LNCaP clone FGC (cell line): ENCODE measurements at regions not wholly inside any gene's neighbourhood (a gene's known extent, or its start where the extent isn't known, plus 50 kb on each side); places are given as distances from the start of the nearest gene placed in this dataset.

Experiments
- DNase-seq: peaks from one replicate; pipeline ENCODE4 v3.0.0-alpha.2; 2011; ENCODE audit warnings: low read depth
- H3K4me3 ChIP-seq: 2 replicates; pipeline ENCODE4 v1.5.1; 2011; ENCODE audit warnings: mild to moderate bottlenecking, low read depth, low read length, control low read depth
- TF ChIP-seq, protein P1 (sequence below): IDR thresholded peaks from 2 replicates; pipeline ENCODE4 v1.5.1; 2012; ENCODE audit warnings: mild to moderate bottlenecking; ENCODE audit not compliant: control insufficient read depth, insufficient read depth; ENCODE audit errors: extremely low read depth

DNA sequence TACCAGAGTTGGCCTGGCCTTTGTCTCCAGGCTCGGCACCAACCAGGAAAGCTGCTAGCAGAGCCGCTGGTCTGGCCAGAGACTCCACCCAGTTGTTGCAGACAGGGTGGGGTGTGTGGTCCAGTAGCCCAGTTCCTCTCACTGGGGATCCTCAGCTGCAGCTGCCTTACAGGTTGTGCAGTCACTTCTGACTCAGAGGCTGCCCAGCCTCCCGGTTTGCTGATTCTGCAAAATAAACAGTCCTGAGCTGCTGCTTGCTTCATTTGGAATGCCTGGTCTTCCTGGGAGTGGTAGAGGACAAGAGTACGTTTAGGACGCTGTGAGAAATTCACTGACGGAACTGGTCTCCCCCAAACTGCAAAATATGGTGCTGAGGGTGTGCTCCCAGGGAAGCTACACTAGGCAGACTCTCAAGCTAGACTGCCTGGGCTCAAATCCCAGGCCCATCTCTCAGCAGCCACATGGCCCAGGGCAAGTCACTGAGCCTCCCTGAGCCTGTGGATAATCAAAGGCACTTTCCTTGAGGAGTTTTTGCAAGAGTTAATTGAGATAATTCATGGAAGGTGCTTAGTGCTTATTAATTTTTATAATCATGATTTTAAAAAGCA lies 246.1 kb downstream of the TFAP2C start:
- TF ChIP-seq, protein P1, sequence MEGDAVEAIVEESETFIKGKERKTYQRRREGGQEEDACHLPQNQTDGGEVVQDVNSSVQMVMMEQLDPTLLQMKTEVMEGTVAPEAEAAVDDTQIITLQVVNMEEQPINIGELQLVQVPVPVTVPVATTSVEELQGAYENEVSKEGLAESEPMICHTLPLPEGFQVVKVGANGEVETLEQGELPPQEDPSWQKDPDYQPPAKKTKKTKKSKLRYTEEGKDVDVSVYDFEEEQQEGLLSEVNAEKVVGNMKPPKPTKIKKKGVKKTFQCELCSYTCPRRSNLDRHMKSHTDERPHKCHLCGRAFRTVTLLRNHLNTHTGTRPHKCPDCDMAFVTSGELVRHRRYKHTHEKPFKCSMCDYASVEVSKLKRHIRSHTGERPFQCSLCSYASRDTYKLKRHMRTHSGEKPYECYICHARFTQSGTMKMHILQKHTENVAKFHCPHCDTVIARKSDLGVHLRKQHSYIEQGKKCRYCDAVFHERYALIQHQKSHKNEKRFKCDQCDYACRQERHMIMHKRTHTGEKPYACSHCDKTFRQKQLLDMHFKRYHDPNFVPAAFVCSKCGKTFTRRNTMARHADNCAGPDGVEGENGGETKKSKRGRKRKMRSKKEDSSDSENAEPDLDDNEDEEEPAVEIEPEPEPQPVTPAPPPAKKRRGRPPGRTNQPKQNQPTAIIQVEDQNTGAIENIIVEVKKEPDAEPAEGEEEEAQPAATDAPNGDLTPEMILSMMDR: no peak
- no peak for DNase-seq
- H3K4me3 ChIP-seq: no peak overlapping the region

DNA sequence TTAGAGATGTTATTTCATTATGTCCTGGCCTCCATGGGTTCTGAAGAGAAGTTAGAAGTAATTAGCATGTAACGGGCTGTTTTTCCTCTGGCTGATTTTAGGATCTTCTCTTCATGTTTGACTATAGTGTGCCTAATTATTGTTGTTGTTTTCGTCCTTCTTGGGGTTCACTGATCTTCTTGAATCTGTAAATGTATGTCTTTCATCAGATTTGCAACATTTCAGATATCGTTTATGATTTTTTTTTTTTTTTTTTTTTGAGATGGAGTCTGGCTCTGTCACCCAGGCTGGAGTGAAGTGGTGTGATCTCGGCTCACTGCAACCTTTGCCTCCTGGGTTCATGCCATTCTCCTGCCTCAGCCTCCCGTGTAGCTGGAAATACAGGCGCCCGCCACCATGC lies 246.7 kb downstream of the TFAP2C start:
- TF ChIP-seq, protein P1: no peak
- DNase-seq: no peak
- no peak overlapping the region for H3K4me3 ChIP-seq

DNA sequence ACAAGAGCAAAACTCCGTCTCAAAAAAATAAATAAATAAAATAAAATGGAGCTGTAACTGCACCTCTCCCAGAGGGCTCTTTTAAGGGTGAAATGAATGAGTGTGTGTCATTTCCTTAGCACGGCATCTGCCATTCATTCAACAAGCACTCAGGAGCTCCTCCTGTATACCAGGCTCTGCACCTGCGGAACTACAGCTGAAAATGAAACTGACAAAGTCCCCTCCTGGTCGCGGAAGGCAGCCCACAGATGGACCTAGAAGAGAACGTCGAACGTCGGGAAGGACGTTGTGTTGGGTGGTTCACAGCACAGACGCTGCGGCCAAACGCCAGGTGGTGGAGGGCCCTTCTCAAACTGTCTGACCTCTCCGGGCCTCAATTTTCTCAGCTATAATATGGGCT lies 256.4 kb downstream of the TFAP2C start:
- H3K4me3 ChIP-seq: no peak overlapping the region
- TF ChIP-seq, protein P1: no peak
- no peak for DNase-seq

DNA sequence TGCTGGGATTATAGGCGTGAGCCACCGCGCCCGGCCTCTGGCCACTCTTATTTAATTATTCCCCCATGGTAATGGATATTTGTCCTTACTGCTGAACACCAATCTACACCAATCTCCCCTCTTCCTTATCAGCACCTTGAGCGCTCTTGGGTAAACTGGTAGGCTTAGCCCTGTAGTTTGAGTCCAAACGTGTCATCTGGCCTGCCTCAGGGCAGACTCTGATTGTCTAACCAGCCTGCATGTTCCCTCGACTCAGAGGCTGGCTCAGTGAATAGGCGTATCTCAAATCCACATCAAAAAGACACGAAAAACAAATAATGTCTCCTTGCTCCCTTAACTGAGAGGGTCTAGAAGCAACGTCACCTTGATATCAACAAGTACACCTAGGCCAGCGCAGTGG lies 260.9 kb downstream of the TFAP2C start:
- DNase-seq: no peak
- H3K4me3 ChIP-seq: no peak overlapping the region
- TF ChIP-seq, protein P1: no peak

DNA sequence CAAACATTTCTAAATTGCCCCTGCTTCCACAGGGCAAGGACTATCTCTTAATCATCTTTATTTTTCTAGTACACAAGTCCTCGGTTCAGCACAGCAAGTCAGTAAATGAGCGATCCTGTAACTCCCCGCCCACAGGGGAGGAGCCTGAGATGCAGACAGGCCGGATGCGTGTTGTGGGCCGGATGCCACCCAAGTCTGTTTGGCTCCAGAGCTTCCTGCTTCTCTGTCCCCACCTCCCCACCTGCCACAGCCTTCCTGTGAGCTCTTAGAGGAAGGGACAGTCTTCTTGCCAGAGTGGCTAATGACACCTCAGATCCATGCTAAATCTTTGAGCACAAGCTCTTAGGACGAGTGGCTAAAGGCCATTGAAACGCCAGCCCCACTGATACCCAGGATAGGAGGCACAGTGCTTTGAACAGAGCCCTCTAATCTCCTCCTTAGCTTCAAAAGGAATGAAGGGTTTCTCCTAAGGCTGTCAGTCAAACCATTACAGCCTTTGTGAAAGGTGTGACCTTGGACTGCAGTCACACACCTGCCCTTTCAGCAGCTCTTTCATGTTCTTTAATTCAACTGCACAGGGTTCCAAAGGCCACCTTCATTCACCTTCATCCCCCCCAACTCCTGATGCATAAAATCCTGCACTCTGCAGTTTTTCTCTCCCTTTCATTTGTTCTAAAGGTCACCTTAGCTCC lies 264.3 kb downstream of the TFAP2C start:
- TF ChIP-seq, protein P1: no peak
- H3K4me3 ChIP-seq: no peak overlapping the region
- DNase-seq: no peak

DNA sequence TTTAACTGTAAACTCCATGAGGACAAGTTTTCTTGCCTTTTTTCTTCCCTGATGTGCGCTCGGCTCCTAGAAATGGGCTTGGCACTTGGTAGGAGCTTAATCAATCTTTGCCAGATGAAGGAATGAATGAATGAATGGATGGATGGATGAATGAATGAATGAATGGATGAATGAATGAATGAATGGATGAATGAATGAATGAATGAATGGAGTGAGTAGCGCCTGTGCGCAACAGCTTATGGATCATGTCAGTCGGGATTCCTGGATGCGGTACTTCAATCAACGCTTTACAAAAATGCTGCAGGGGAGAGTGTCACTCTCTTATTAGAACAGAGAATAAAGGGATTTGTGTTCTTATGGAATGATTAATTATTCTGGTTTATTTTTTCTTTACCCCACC lies 267.3 kb downstream of the TFAP2C start:
- TF ChIP-seq, protein P1: no peak
- DNase-seq: no peak
- H3K4me3 ChIP-seq: no peak overlapping the region
